Progenitor cell of endocrine pancreas (in vitro differentiated cells): ENCODE measurements at regions not wholly inside any gene's neighbourhood (a gene's known extent, or its start where the extent isn't known, plus 50 kb on each side); places are given as distances from the start of the nearest gene placed in this dataset.
A peak's percentile ranks its signal among the peaks of the same experiment; 100 is the strongest.

Experiments used
- DNase-seq: peaks from one replicate; pipeline ENCODE4 v3.0.0; 2021; ENCODE audit warnings: low spot score; ENCODE audit not compliant: unreplicated experiment
- H3K27ac Mint-ChIP-seq: 2 replicates; pipeline ENCODE4 v1.8.0; 2021; ENCODE audit warnings: mild to moderate bottlenecking, moderate library complexity, mixed read lengths
- H3K27me3 Mint-ChIP-seq: 2 replicates; pipeline ENCODE4 v1.8.0; 2021; ENCODE audit warnings: mixed read lengths
- H3K36me3 Mint-ChIP-seq: 2 replicates; pipeline ENCODE4 v1.8.0; 2022; ENCODE audit warnings: mixed read lengths; ENCODE audit not compliant: insufficient read depth
- H3K4me1 Mint-ChIP-seq: 2 replicates; pipeline ENCODE4 v1.8.0; 2021; ENCODE audit warnings: low read depth, mixed read lengths
- H3K4me3 Mint-ChIP-seq: 2 replicates; pipeline ENCODE4 v1.8.0; 2021; ENCODE audit warnings: low read depth, mild to moderate bottlenecking, moderate library complexity, mixed read lengths
- H3K9me3 Mint-ChIP-seq: 2 replicates; pipeline ENCODE4 v1.8.0; 2021; ENCODE audit warnings: low read depth, mixed read lengths
- CTCF ChIP-seq: fragments of 200-600 bp; sonication (generic); IDR thresholded peaks from one replicate; pipeline ENCODE4 v1.5.0; 2021; ENCODE audit warnings: antibody characterized with exemption, mild to moderate bottlenecking; ENCODE audit not compliant: unreplicated experiment

- Mint-ChIP-seq H3K4me1 (peaks cover 22% of the 10 kb centered on the region), H3K27me3 (no peaks in the 10 kb centered on the region), H3K27ac (no peak overlapping the region), H3K36me3 (no peaks in the 10 kb centered on the region), H3K9me3 (no peaks in the 10 kb centered on the region), H3K4me3 (no peak overlapping the region)
- no peak for TF ChIP-seq CTCF
- DNase-seq = no peak
Observed at GRCh38 chr10:21100871-21101514, 203.9 kb upstream of the NEBL start.

GRCh38 chr10:21100190-21100589 is 203.1 kb upstream of the NEBL start:
- Mint-ChIP-seq H3K4me3 (peak overlapping the region; percentile 3), H3K36me3 (no peaks in the 10 kb centered on the region), H3K27ac (peak overlapping the region; percentile 8), H3K9me3 (no peaks in the 10 kb centered on the region), H3K27me3 (no peaks in the 10 kb centered on the region), H3K4me1 (peaks cover 22% of the 10 kb centered on the region)
- TF ChIP-seq CTCF = no peak
- no peak for DNase-seq

GRCh38 chr10:21099291-21100062 is 202.4 kb upstream of the NEBL start:
- H3K27me3 Mint-ChIP-seq = no peaks in the 10 kb centered on the region
- no peak for DNase-seq
- no peak for TF ChIP-seq CTCF
- no peaks in the 10 kb centered on the region for H3K9me3 Mint-ChIP-seq
- peak overlapping the region; percentile 8 for H3K27ac Mint-ChIP-seq
- H3K4me3 Mint-ChIP-seq = no peak overlapping the region
- no peaks in the 10 kb centered on the region for H3K36me3 Mint-ChIP-seq
- H3K4me1 Mint-ChIP-seq = peaks cover 22% of the 10 kb centered on the region

- Mint-ChIP-seq H3K4me3 (no peak overlapping the region), H3K9me3 (no peaks in the 10 kb centered on the region), H3K4me1 (peaks cover 22% of the 10 kb centered on the region), H3K36me3 (no peaks in the 10 kb centered on the region), H3K27ac (no peak overlapping the region), H3K27me3 (no peaks in the 10 kb centered on the region)
- no peak for TF ChIP-seq CTCF
- no peak for DNase-seq
Observed at GRCh38 chr10:21097926-21098355, 200.8 kb upstream of the NEBL start.

- TF ChIP-seq CTCF = no peak
- Mint-ChIP-seq H3K4me1 (peaks cover 22% of the 10 kb centered on the region), H3K27ac (no peak overlapping the region), H3K4me3 (no peak overlapping the region), H3K9me3 (peaks cover 4% of the 10 kb centered on the region), H3K27me3 (no peaks in the 10 kb centered on the region), H3K36me3 (no peaks in the 10 kb centered on the region)
- no peak for DNase-seq
Observed at GRCh38 chr10:21095494-21096055, 198.5 kb upstream of the NEBL start.
